Neural cell (in vitro differentiated cells): ENCODE measurements at regions not wholly inside any gene's neighbourhood (a gene's known extent, or its start where the extent isn't known, plus 50 kb on each side); places are given as distances from the start of the nearest gene placed in this dataset.

ENCODE experiments used
- H2AFZ ChIP-seq: fragments of 200-600, 300-800 bp; sonication (generic), shearing (Covaris generic); 2 replicates; pipeline ENCODE4 v1.6.0; 2014; ENCODE audit warnings: low read depth, mild to moderate bottlenecking, antibody characterized with exemption, low read length, moderate library complexity
- H3F3A ChIP-seq: fragments of 200-600 bp; shearing (Covaris generic); 2 replicates; pipeline ENCODE4 v1.6.1; 2016; ENCODE audit warnings: mild to moderate bottlenecking, moderate library complexity, mixed read lengths, antibody characterized with exemption, low read length; ENCODE audit not compliant: insufficient read depth, poor library complexity, severe bottlenecking
- H3K27ac ChIP-seq: fragments of 200-600, 300-800 bp; sonication (generic), shearing (Covaris generic); 2 replicates; pipeline ENCODE4 v1.5.1; 2014; ENCODE audit warnings: mild to moderate bottlenecking, low read length, moderate library complexity
- H3K27me3 ChIP-seq: fragments of 300-800, 200-600 bp; sonication (generic), shearing (Covaris generic); 2 replicates; pipeline ENCODE4 v1.6.0; 2014; ENCODE audit warnings: mild to moderate bottlenecking, low read depth, low read length, moderate library complexity; ENCODE audit not compliant: insufficient read depth
- H3K36me3 ChIP-seq: fragments of 300-800, 200-600 bp; sonication (generic), shearing (Covaris generic); 2 replicates; pipeline ENCODE4 v1.5.1; 2014; ENCODE audit warnings: mild to moderate bottlenecking, antibody characterized with exemption, low read length, moderate library complexity; ENCODE audit not compliant: insufficient read depth
- H3K4me2 ChIP-seq: fragments of 300-800, 200-600 bp; sonication (generic), shearing (Covaris generic); 2 replicates; pipeline ENCODE4 v1.6.0; 2014; ENCODE audit warnings: mild to moderate bottlenecking, low read length
- H3K4me3 ChIP-seq: fragments of 300-800, 200-600 bp; sonication (generic), shearing (Covaris generic); 2 replicates; pipeline ENCODE4 v1.5.1; 2014; ENCODE audit warnings: mild to moderate bottlenecking, low read length, moderate library complexity
- H3K79me2 ChIP-seq: fragments of 200-600 bp; shearing (Covaris generic); replicated peaks from 2 replicates; pipeline ENCODE4 v1.6.0; 2014; ENCODE audit warnings: mild to moderate bottlenecking, low read length, moderate library complexity; ENCODE audit not compliant: insufficient read depth
- H3K9ac ChIP-seq: fragments of 300-800, 200-600 bp; sonication (generic), shearing (Covaris generic); 2 replicates; pipeline ENCODE4 v1.6.1; 2016; ENCODE audit warnings: mild to moderate bottlenecking, low read length, mixed read lengths
- H3K9me2 ChIP-seq: fragments of 200-600 bp; shearing (Covaris generic); 2 replicates; pipeline ENCODE4 v1.6.1; 2016; ENCODE audit warnings: mild to moderate bottlenecking, low read length, mixed read lengths; ENCODE audit not compliant: insufficient read depth
- H3K9me3 ChIP-seq: fragments of 200-600, 300-800 bp; sonication (generic), shearing (Covaris generic); 2 replicates; pipeline ENCODE4 v1.6.1; 2016; ENCODE audit warnings: mild to moderate bottlenecking, mixed run types, low read length, moderate library complexity, mixed read lengths
- H4K20me1 ChIP-seq: fragments of 200-600 bp; shearing (Covaris generic); 2 replicates; pipeline ENCODE4 v1.6.1; 2016; ENCODE audit warnings: mild to moderate bottlenecking, mixed run types; ENCODE audit not compliant: insufficient read depth
- CTCF ChIP-seq: fragments of 450-650 bp; IDR thresholded peaks from 2 replicates; pipeline ENCODE4 v1.5.1; 2014; ENCODE audit warnings: antibody characterized with exemption, mild to moderate bottlenecking, moderate library complexity; ENCODE audit not compliant: poor library complexity, severe bottlenecking
- EP300 ChIP-seq: fragments of 450-650 bp; conservative IDR thresholded peaks from 2 replicates; pipeline ENCODE4 v1.6.1; 2014; ENCODE audit warnings: antibody characterized with exemption, mild to moderate bottlenecking, moderate library complexity; ENCODE audit not compliant: poor library complexity, severe bottlenecking
- EZH2 ChIP-seq: fragments of 200-600, 300-800 bp; shearing (Covaris generic), sonication (generic); IDR thresholded peaks from 2 replicates; pipeline ENCODE4 v1.6.1; 2014; ENCODE audit warnings: antibody characterized with exemption, low read length, borderline replicate concordance, mild to moderate bottlenecking; ENCODE audit not compliant: insufficient read depth, poor library complexity, severe bottlenecking
- MXI1 ChIP-seq: fragments of 450-650 bp; conservative IDR thresholded peaks from 2 replicates; pipeline ENCODE4 v1.6.1; 2014; ENCODE audit warnings: antibody characterized with exemption, mild to moderate bottlenecking; ENCODE audit not compliant: poor library complexity, severe bottlenecking
- POLR2AphosphoS5 ChIP-seq: IDR thresholded peaks from 2 replicates; pipeline ENCODE4 v1.6.1; 2012
- RAD21 ChIP-seq: fragments of 450-650 bp; conservative IDR thresholded peaks from 2 replicates; pipeline ENCODE4 v1.6.1; 2014; ENCODE audit warnings: antibody characterized with exemption, mild to moderate bottlenecking, moderate library complexity
- REST ChIP-seq: IDR thresholded peaks from 2 replicates; pipeline ENCODE4 v1.6.1; 2012; ENCODE audit warnings: borderline replicate concordance
- SMC3 ChIP-seq: fragments of 450-650 bp; conservative IDR thresholded peaks from 2 replicates; pipeline ENCODE4 v1.6.1; 2014; ENCODE audit warnings: antibody characterized with exemption, mild to moderate bottlenecking, moderate library complexity; ENCODE audit not compliant: poor library complexity
- TAF1 ChIP-seq: IDR thresholded peaks from 2 replicates; pipeline ENCODE4 v1.6.1; 2012; ENCODE audit warnings: low read depth

- H3K9me3 ChIP-seq: no peaks in the 10 kb centered on the region
- H3K4me3 ChIP-seq: no peak overlapping the region
- no peaks in the 10 kb centered on the region for H3F3A ChIP-seq
- no peak overlapping the region for H3K27ac ChIP-seq
- no peaks in the 10 kb centered on the region for H4K20me1 ChIP-seq
- no peaks in the 10 kb centered on the region for H3K9me2 ChIP-seq
- H3K27me3 ChIP-seq: no peaks in the 10 kb centered on the region
- no peak overlapping the region for H3K4me2 ChIP-seq
- H3K79me2 ChIP-seq: no peaks in the 10 kb centered on the region
- H2AFZ ChIP-seq: no peak overlapping the region
- H3K9ac ChIP-seq: no peak overlapping the region
- TF ChIP-seq POLR2AphosphoS5: no peak
- TF ChIP-seq REST: no peak
- no peak for TF ChIP-seq TAF1
- TF ChIP-seq RAD21: no peak
- no peak for TF ChIP-seq MXI1
- no peak for TF ChIP-seq EP300
- TF ChIP-seq SMC3: no peak
- no peak for TF ChIP-seq CTCF
- no peak for TF ChIP-seq EZH2
- no peaks in the 10 kb centered on the region for H3K36me3 ChIP-seq
These were observed 482.4 kb downstream of the CDY2B start for GRCh38 chrY:17397659-17398058.

- Histone ChIP-seq H2AFZ (no peak overlapping the region), H3K79me2 (no peaks in the 10 kb centered on the region), H3K9me2 (no peaks in the 10 kb centered on the region), H3K27me3 (no peaks in the 10 kb centered on the region), H3K9me3 (no peaks in the 10 kb centered on the region), H3F3A (no peaks in the 10 kb centered on the region), H3K27ac (no peak overlapping the region), H3K9ac (no peak overlapping the region), H3K36me3 (no peaks in the 10 kb centered on the region), H3K4me3 (no peak overlapping the region), H4K20me1 (no peaks in the 10 kb centered on the region), H3K4me2 (no peak overlapping the region)
- TF ChIP-seq RAD21 (no peak), SMC3 (no peak), POLR2AphosphoS5 (no peak), EZH2 (no peak), MXI1 (no peak), TAF1 (no peak), CTCF (no peak), REST (no peak), EP300 (no peak)
These were observed 498.5 kb downstream of the CDY2B start for GRCh38 chrY:17381431-17382070.
